HEK293 (cell line): ENCODE measurements at regions not wholly inside any gene's neighbourhood (a gene's known extent, or its start where the extent isn't known, plus 50 kb on each side); places are given as distances from the start of the nearest gene placed in this dataset.

ENCODE experiments used
- CTCF ChIA-PET: fragments of 350-600 bp; formaldehyde crosslinking; extraction: SDS; loops from one replicate; lab custom pipeline; 2021; ENCODE audit warnings: antibody characterized with exemption; lab: Yijun Ruan, JAX
- POLR2A ChIA-PET: fragments of 300-600 bp; formaldehyde crosslinking; extraction: SDS; loops from one replicate; lab custom pipeline; 2020; ENCODE audit warnings: antibody characterized with exemption, inconsistent platforms; lab: Yijun Ruan, JAX
- H3K27ac ChIP-seq: fragments of 200-500 bp; sonication (Bioruptor generic); 2 replicates; pipeline ENCODE4 v1.5.1; 2014; ENCODE audit warnings: low read depth, low read length, control low read depth, inconsistent platforms; ENCODE audit errors: extremely low read depth
- H3K36me3 ChIP-seq, 2 experiments: fragments of 200-500 bp in 1 of 2; sonication (Bioruptor generic) in 1 of 2; 1 replicate in 1 of 2; 2 replicates in 1 of 2; pipeline ENCODE4 v1.5.1; 2014 to 2017; ENCODE audit warnings: inconsistent platforms in 2 of 2, low read length in 2 of 2; ENCODE audit not compliant: control insufficient read depth in 2 of 2, insufficient read depth in 1 of 2
- H3K4me1 ChIP-seq: fragments of 200-500 bp; sonication (Bioruptor generic); 2 replicates; pipeline ENCODE4 v1.5.1; 2014; ENCODE audit warnings: mild to moderate bottlenecking, low read length, inconsistent platforms; ENCODE audit not compliant: control insufficient read depth, insufficient read depth
- H3K4me3 ChIP-seq: 2 replicates; pipeline ENCODE4 v1.5.1; 2011; ENCODE audit warnings: low read depth, mild to moderate bottlenecking, control low read depth, low read length, moderate library complexity
- H3K9me3 ChIP-seq: fragments of 200-500 bp; sonication (Bioruptor generic); 2 replicates; pipeline ENCODE4 v1.5.1; 2014; ENCODE audit warnings: low read depth, low read length, inconsistent platforms; ENCODE audit not compliant: control insufficient read depth, insufficient read depth
- PRDM1 ChIP-seq: fragments of 450-650 bp; formaldehyde crosslinking; IDR thresholded peaks from 2 replicates; pipeline ENCODE4; 2016; ENCODE audit warnings: missing biosample characterization, missing genetic modification characterization
- SETDB1 ChIP-seq: IDR thresholded peaks from one replicate; pipeline ENCODE4 v1.6.1; 2017; ENCODE audit warnings: mild to moderate bottlenecking, low read length, moderate library complexity, mixed read lengths; ENCODE audit not compliant: insufficient read length
- ZBTB21 ChIP-seq: fragments of 450-650 bp; formaldehyde crosslinking; IDR thresholded peaks from 2 replicates; pipeline ENCODE4 v1.5.1; 2017; ENCODE audit warnings: missing biosample characterization, missing genetic modification characterization
- ZFP41 ChIP-seq: fragments of 450-650 bp; formaldehyde crosslinking; IDR thresholded peaks from 2 replicates; pipeline ENCODE4 v1.5.1; 2016; ENCODE audit warnings: missing biosample characterization, missing genetic modification characterization, borderline replicate concordance
- ZNF112 ChIP-seq: fragments of 450-650 bp; formaldehyde crosslinking; IDR thresholded peaks from 2 replicates; pipeline ENCODE4 v1.5.0; 2017; ENCODE audit warnings: missing biosample characterization, missing genetic modification characterization
- ZNF2 ChIP-seq: fragments of 450-650 bp; formaldehyde crosslinking; IDR thresholded peaks from 2 replicates; pipeline ENCODE4 v1.5.1; 2016; ENCODE audit warnings: missing biosample characterization, missing genetic modification characterization
- ZNF221 ChIP-seq: fragments of 450-650 bp; formaldehyde crosslinking; IDR thresholded peaks from 2 replicates; pipeline ENCODE4 v1.5.1; 2017; ENCODE audit warnings: missing biosample characterization, missing genetic modification characterization, borderline replicate concordance
- ZNF266 ChIP-seq: fragments of 450-650 bp; formaldehyde crosslinking; IDR thresholded peaks from 2 replicates; pipeline ENCODE4 v1.5.1; 2016; ENCODE audit warnings: missing biosample characterization, missing genetic modification characterization, low read depth
- ZNF426 ChIP-seq: fragments of 450-650 bp; formaldehyde crosslinking; IDR thresholded peaks from 2 replicates; pipeline ENCODE4 v1.5.1; 2017; ENCODE audit warnings: missing biosample characterization, missing genetic modification characterization, mild to moderate bottlenecking, inconsistent platforms, moderate library complexity
- ZNF561 ChIP-seq: fragments of 450-650 bp; IDR thresholded peaks from 2 replicates; pipeline ENCODE4 v1.5.1; 2018; ENCODE audit warnings: missing biosample characterization, missing genetic modification characterization, borderline replicate concordance
- TF ChIP-seq, protein P1 (sequence below): fragments of 450-650 bp; formaldehyde crosslinking; IDR thresholded peaks from 2 replicates; pipeline ENCODE4 v1.5.1; 2016; ENCODE audit warnings: missing biosample characterization, missing genetic modification characterization, borderline replicate concordance
- TF ChIP-seq, protein P2 (sequence below): fragments of 450-650 bp; formaldehyde crosslinking; IDR thresholded peaks from 2 replicates; pipeline ENCODE4 v1.5.1; 2017; ENCODE audit warnings: missing biosample characterization, missing genetic modification characterization
- TF ChIP-seq, protein P3 (sequence below): fragments of 450-650 bp; formaldehyde crosslinking; IDR thresholded peaks from 2 replicates; pipeline ENCODE4 v1.5.1; 2016; ENCODE audit warnings: missing biosample characterization, missing genetic modification characterization
- TF ChIP-seq, protein P4 (sequence below): fragments of 450-650 bp; formaldehyde crosslinking; IDR thresholded peaks from 2 replicates; pipeline ENCODE4 v1.5.1; 2016; ENCODE audit warnings: missing biosample characterization, missing genetic modification characterization
- TF ChIP-seq, protein P5 (sequence below): sonication (generic); formaldehyde crosslinking; IDR thresholded peaks from 2 replicates; pipeline ENCODE4 v1.8.1; 2022; ENCODE audit warnings: mild to moderate bottlenecking, moderate library complexity, missing genetic modification reagents
- TF ChIP-seq, protein P6 (sequence below): fragments of 450-650 bp; formaldehyde crosslinking; optimal IDR thresholded peaks from 2 replicates; pipeline ENCODE3; 2016; ENCODE audit warnings: missing biosample characterization, mild to moderate bottlenecking, missing genetic modification characterization

DNA sequence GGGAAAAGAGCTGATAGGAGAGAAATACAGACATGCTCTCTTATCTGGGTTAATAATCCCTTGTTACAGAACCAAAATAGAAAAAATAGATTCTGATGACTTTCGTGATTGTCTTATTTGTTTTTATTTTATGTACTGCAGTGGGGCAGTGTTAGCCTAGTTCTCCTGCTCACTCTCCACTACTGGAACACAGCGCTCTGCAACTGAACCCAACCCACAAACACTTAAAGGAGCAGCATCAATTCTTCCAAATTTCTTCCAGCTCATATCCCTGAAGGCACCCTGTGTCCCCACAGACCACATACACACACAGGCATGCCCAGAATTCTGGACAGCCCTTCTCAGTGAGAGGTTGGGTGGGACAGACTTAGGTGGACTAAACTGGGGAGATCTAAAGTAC lies 160.6 kb downstream of the SS18 start:
- POLR2A ChIA-PET = no interaction called here

DNA sequence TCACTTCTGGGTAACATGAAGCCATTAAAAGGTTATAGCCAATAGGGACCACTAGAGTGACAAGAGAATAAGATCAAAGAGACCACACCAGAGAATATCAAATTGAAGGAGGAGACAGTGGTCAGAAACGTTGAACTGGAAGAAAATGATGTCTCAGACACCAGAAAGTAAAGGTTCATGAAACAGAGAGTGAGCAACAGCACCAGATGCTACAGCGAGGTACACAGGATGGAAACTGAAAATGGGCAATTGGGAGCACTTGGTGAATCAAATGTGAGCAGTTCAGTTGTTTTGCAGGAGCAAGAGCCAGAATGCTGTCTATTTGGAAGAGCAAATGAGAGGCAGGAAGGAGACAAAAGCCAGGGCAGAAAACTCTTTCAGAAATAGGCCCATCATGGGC lies 162.6 kb downstream of the SS18 start:
- TF ChIP-seq ZFP41 (tag by site-specific recombination) (no peak), ZNF266 (tag by site-specific recombination) (no peak), ZNF561 (tag by site-specific recombination) (no peak)
- TF ChIP-seq, protein P1, sequence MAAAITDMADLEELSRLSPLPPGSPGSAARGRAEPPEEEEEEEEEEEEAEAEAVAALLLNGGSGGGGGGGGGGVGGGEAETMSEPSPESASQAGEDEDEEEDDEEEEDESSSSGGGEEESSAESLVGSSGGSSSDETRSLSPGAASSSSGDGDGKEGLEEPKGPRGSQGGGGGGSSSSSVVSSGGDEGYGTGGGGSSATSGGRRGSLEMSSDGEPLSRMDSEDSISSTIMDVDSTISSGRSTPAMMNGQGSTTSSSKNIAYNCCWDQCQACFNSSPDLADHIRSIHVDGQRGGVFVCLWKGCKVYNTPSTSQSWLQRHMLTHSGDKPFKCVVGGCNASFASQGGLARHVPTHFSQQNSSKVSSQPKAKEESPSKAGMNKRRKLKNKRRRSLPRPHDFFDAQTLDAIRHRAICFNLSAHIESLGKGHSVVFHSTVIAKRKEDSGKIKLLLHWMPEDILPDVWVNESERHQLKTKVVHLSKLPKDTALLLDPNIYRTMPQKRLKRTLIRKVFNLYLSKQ (tag by site-specific recombination) = no peak
- TF ChIP-seq, protein P2, sequence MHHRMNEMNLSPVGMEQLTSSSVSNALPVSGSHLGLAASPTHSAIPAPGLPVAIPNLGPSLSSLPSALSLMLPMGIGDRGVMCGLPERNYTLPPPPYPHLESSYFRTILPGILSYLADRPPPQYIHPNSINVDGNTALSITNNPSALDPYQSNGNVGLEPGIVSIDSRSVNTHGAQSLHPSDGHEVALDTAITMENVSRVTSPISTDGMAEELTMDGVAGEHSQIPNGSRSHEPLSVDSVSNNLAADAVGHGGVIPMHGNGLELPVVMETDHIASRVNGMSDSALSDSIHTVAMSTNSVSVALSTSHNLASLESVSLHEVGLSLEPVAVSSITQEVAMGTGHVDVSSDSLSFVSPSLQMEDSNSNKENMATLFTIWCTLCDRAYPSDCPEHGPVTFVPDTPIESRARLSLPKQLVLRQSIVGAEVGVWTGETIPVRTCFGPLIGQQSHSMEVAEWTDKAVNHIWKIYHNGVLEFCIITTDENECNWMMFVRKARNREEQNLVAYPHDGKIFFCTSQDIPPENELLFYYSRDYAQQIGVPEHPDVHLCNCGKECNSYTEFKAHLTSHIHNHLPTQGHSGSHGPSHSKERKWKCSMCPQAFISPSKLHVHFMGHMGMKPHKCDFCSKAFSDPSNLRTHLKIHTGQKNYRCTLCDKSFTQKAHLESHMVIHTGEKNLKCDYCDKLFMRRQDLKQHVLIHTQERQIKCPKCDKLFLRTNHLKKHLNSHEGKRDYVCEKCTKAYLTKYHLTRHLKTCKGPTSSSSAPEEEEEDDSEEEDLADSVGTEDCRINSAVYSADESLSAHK (tag by site-specific recombination) = no peak
- TF ChIP-seq, protein P3, sequence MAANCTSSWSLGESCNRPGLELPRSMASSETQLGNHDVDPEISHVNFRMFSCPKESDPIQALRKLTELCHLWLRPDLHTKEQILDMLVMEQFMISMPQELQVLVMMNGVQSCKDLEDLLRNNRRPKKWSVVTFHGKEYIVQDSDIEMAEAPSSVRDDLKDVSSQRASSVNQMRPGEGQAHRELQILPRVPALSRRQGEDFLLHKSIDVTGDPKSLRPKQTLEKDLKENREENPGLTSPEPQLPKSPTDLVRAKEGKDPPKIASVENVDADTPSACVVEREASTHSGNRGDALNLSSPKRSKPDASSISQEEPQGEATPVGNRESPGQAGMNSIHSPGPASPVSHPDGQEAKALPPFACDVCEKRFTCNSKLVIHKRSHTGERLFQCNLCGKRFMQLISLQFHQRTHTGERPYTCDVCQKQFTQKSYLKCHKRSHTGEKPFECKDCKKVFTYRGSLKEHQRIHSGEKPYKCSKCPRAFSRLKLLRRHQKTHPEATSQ (tag by site-specific recombination) = no peak
- Histone ChIP-seq H3K4me3 (no peak overlapping the region), H3K4me1 (no peaks in the 10 kb centered on the region), H3K27ac (no peak overlapping the region), H3K36me3 (no peaks in the 10 kb centered on the region), H3K9me3 (no peaks in the 10 kb centered on the region)
- POLR2A ChIA-PET = no interaction called here
- CTCF ChIA-PET = no interaction called here

More for the DNA sequence above, 160.6 kb downstream of the SS18 start:
- no peaks in the 10 kb centered on the region for H3K36me3 ChIP-seq
- no peak overlapping the region for H3K4me3 ChIP-seq
- TF ChIP-seq ZNF112 (tag by site-specific recombination) = no peak
- no peak for TF ChIP-seq ZNF426 (tag by site-specific recombination)
- TF ChIP-seq ZNF221 (tag by site-specific recombination) = no peak
- TF ChIP-seq ZNF2 (tag by site-specific recombination) = no peak
- TF ChIP-seq, protein P4, sequence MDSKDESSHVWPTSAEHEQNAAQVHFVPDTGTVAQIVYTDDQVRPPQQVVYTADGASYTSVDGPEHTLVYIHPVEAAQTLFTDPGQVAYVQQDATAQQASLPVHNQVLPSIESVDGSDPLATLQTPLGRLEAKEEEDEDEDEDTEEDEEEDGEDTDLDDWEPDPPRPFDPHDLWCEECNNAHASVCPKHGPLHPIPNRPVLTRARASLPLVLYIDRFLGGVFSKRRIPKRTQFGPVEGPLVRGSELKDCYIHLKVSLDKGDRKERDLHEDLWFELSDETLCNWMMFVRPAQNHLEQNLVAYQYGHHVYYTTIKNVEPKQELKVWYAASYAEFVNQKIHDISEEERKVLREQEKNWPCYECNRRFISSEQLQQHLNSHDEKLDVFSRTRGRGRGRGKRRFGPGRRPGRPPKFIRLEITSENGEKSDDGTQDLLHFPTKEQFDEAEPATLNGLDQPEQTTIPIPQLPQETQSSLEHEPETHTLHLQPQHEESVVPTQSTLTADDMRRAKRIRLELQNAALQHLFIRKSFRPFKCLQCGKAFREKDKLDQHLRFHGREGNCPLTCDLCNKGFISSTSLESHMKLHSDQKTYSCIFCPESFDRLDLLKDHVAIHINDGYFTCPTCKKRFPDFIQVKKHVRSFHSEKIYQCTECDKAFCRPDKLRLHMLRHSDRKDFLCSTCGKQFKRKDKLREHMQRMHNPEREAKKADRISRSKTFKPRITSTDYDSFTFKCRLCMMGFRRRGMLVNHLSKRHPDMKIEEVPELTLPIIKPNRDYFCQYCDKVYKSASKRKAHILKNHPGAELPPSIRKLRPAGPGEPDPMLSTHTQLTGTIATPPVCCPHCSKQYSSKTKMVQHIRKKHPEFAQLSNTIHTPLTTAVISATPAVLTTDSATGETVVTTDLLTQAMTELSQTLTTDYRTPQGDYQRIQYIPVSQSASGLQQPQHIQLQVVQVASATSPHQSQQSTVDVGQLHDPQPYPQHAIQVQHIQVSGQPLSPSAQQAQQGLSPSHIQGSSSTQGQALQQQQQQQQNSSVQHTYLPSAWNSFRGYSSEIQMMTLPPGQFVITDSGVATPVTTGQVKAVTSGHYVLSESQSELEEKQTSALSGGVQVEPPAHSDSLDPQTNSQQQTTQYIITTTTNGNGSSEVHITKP (tag by site-specific recombination) = no peak
- no peak for TF ChIP-seq ZBTB21 (tag by site-specific recombination)
- TF ChIP-seq ZNF266 (tag by site-specific recombination) = no peak
- TF ChIP-seq PRDM1 (tag by site-specific recombination) = no peak
- TF ChIP-seq, protein P5, sequence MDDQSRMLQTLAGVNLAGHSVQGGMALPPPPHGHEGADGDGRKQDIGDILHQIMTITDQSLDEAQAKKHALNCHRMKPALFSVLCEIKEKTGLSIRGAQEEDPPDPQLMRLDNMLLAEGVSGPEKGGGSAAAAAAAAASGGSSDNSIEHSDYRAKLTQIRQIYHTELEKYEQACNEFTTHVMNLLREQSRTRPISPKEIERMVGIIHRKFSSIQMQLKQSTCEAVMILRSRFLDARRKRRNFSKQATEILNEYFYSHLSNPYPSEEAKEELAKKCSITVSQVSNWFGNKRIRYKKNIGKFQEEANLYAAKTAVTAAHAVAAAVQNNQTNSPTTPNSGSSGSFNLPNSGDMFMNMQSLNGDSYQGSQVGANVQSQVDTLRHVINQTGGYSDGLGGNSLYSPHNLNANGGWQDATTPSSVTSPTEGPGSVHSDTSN = no peak
- TF ChIP-seq, protein P6, sequence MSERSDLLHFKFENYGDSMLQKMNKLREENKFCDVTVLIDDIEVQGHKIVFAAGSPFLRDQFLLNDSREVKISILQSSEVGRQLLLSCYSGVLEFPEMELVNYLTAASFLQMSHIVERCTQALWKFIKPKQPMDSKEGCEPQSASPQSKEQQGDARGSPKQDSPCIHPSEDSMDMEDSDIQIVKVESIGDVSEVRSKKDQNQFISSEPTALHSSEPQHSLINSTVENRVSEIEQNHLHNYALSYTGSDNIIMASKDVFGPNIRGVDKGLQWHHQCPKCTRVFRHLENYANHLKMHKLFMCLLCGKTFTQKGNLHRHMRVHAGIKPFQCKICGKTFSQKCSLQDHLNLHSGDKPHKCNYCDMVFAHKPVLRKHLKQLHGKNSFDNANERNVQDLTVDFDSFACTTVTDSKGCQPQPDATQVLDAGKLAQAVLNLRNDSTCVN = no peak
- TF ChIP-seq SETDB1 = no peak
- TF ChIP-seq, all 188 proteins: peak for 0
- Histone ChIP-seq H3K27ac (no peak overlapping the region), H3K9me3 (no peaks in the 10 kb centered on the region), H3K4me1 (no peaks in the 10 kb centered on the region)
- CTCF ChIA-PET = interaction anchor here (0.7 to 1.5 kb wide), 2 partner anchors 9 to 249 kb away, joined by 3 to 5 read pairs; no protein-coding TSS in a partner anchor
